Upper lobe of left lung (tissue), 6 donors: ENCODE measurements at regions not wholly inside any gene's neighbourhood (a gene's known extent, or its start where the extent isn't known, plus 50 kb on each side); places are given as distances from the start of the nearest gene placed in this dataset.

Source experiments
- ATAC-seq, 2 donors: fragments of 200-7000 bp; cut with Tn5 transposase; one replicate each; pipeline ENCODE4 v1.9.1; 2022; ENCODE audit warnings: mild to moderate bottlenecking in 2 of 2, moderate library complexity in 2 of 2; ENCODE audit not compliant: low FRiP score in 2 of 2
- DNase-seq, 2 donors: peaks; one replicate each; pipeline ENCODE4 v3.0.0-alpha.2; 2019 to 2020
- H3K27ac ChIP-seq, 4 donors: fragments of 200-600 bp; sonication (generic); one replicate each; pipeline ENCODE4 v1.5.1; 2016 to 2019
- H3K27me3 ChIP-seq, 4 donors: fragments of 200-600 bp; sonication (generic); one replicate each; pipeline ENCODE4 v1.5.1; 2017 to 2019
- H3K36me3 ChIP-seq, 4 donors: fragments of 200-600 bp; sonication (generic); one replicate each; pipeline ENCODE4 v1.5.1; 2016 to 2019
- H3K4me1 ChIP-seq, 4 donors: fragments of 200-600 bp; sonication (generic); one replicate each; pipeline ENCODE4 v1.5.1; 2018 to 2019
- H3K4me3 ChIP-seq, 4 donors: fragments of 200-600 bp; sonication (generic); one replicate each; pipeline ENCODE4 v1.5.1; 2017 to 2019; ENCODE audit warnings: mild to moderate bottlenecking in 2 of 4, moderate library complexity in 1 of 4
- H3K9me3 ChIP-seq, 4 donors: fragments of 200-600 bp; sonication (generic); one replicate each; pipeline ENCODE4 v1.5.1; 2018 to 2019
- EP300 ChIP-seq, 4 donors: sonication (generic); formaldehyde crosslinking; IDR thresholded peaks; one replicate each; pipeline ENCODE4 v1.5.1; 2017; ENCODE audit warnings: antibody characterized with exemption in 4 of 4, control low read depth in 2 of 4
- POLR2A ChIP-seq, 4 donors: fragments of 450-650 bp; IDR thresholded peaks; one replicate each; pipeline ENCODE4 v1.5.1; 2016 to 2017; ENCODE audit warnings: antibody characterized with exemption in 4 of 4, mild to moderate bottlenecking in 2 of 4
- POLR2AphosphoS5 ChIP-seq, 2 donors: sonication (generic); formaldehyde crosslinking; IDR thresholded peaks; one replicate each; pipeline ENCODE4 v1.5.1; 2017; ENCODE audit warnings: antibody characterized with exemption in 2 of 2
- WGBS, 2 donors: methylation state at CpG; one replicate each; pipeline ENCODE4 v1.1.5; 2017 to 2018; 5-methylcytosine and 5-hydroxymethylcytosine counted together
- TF ChIP-seq, protein P1 (sequence below), 6 experiments: fragments of 450-650 bp in 4 of 6; fragments of 200-600 bp in 2 of 6; sonication (generic) in 2 of 6; IDR thresholded peaks; one replicate each; pipeline ENCODE4 v1.5.1; 2016 to 2019; ENCODE audit warnings: antibody characterized with exemption in 6 of 6
- donor health status: DM: no; HTN: no; CAD: no; lungs with moderate emphysema.
- donor health status: DM: no; HTN: yes; CAD: no; lungs with severe emphysema.

- DNase-seq (no peak), ATAC-seq (peak in 1 of 2 donors; percentile 38)
- Histone ChIP-seq H3K4me1 (no peaks in the 10 kb centered on the region), H3K4me3 (no peak overlapping the region), H3K9me3 (no peaks in the 10 kb centered on the region), H3K27me3 (no peaks in the 10 kb centered on the region), H3K36me3 (no peaks in the 10 kb centered on the region), H3K27ac (no peak overlapping the region)
- WGBS, 2 donors, result 91 to 92% methylated on average over 6 of the region's 6 CpGs
- no peak for TF ChIP-seq POLR2A (IDR thresholded peaks at IDR 0.05)
- TF ChIP-seq EP300 (IDR thresholded peaks at IDR 0.05), result no peak
- TF ChIP-seq, protein P1, sequence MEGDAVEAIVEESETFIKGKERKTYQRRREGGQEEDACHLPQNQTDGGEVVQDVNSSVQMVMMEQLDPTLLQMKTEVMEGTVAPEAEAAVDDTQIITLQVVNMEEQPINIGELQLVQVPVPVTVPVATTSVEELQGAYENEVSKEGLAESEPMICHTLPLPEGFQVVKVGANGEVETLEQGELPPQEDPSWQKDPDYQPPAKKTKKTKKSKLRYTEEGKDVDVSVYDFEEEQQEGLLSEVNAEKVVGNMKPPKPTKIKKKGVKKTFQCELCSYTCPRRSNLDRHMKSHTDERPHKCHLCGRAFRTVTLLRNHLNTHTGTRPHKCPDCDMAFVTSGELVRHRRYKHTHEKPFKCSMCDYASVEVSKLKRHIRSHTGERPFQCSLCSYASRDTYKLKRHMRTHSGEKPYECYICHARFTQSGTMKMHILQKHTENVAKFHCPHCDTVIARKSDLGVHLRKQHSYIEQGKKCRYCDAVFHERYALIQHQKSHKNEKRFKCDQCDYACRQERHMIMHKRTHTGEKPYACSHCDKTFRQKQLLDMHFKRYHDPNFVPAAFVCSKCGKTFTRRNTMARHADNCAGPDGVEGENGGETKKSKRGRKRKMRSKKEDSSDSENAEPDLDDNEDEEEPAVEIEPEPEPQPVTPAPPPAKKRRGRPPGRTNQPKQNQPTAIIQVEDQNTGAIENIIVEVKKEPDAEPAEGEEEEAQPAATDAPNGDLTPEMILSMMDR (IDR thresholded peaks at IDR 0.05), result no peak
- TF ChIP-seq POLR2AphosphoS5 (IDR thresholded peaks at IDR 0.05), result no peak
Observed at GRCh38 chr1:90193116-90193515, 198.2 kb downstream of the ZNF326 start.

- H3K27ac ChIP-seq, result no peak overlapping the region
- H3K36me3 ChIP-seq, result no peaks in the 10 kb centered on the region
- H3K9me3 ChIP-seq, result no peaks in the 10 kb centered on the region
- ATAC-seq (no peak), DNase-seq (no peak)
- no peak overlapping the region for H3K4me3 ChIP-seq
- TF ChIP-seq, protein P1 (IDR thresholded peaks at IDR 0.05), result no peak
- no peak for TF ChIP-seq POLR2A (IDR thresholded peaks at IDR 0.05)
- TF ChIP-seq EP300 (IDR thresholded peaks at IDR 0.05), result no peak
- TF ChIP-seq POLR2AphosphoS5 (IDR thresholded peaks at IDR 0.05), result no peak
- H3K27me3 ChIP-seq, result no peaks in the 10 kb centered on the region
- 78 to 88% methylated on average over 2 of the region's 2 CpGs for WGBS, 2 donors
- H3K4me1 ChIP-seq, result no peaks in the 10 kb centered on the region
Observed at GRCh38 chr1:90192408-90192807, 197.5 kb downstream of the ZNF326 start.

DNA sequence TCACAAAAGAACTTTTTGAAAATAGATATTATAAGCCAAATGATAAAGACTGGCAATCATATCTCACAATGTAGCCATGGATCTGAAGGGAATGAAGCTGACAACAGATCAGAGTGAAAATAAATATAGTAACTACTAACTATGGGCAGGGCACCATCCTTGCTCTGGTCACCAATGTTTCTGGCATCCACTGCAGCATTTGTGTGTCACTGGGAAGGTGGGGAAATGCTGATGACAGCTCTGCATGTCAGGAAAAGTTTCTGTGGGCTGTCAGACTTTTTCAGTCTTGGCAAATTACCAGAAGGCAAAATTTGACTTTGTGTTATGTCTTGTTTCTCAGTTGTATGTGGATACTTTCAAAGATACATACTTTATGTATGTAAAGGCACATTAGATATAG lies 195.6 kb downstream of the ZNF326 start:
- no peak for DNase-seq
- TF ChIP-seq POLR2A (IDR thresholded peaks at IDR 0.05) (no peak), POLR2AphosphoS5 (IDR thresholded peaks at IDR 0.05) (no peak), EP300 (IDR thresholded peaks at IDR 0.05) (no peak)
- TF ChIP-seq, protein P1 (IDR thresholded peaks at IDR 0.05), result no peak
- H3K4me3 ChIP-seq, result no peak overlapping the region
- H3K9me3 ChIP-seq, result no peaks in the 10 kb centered on the region
- H3K36me3 ChIP-seq, result no peaks in the 10 kb centered on the region
- ATAC-seq, result no peak
- H3K27me3 ChIP-seq, result no peaks in the 10 kb centered on the region
- H3K27ac ChIP-seq, result no peak overlapping the region
- no peaks in the 10 kb centered on the region for H3K4me1 ChIP-seq

DNA sequence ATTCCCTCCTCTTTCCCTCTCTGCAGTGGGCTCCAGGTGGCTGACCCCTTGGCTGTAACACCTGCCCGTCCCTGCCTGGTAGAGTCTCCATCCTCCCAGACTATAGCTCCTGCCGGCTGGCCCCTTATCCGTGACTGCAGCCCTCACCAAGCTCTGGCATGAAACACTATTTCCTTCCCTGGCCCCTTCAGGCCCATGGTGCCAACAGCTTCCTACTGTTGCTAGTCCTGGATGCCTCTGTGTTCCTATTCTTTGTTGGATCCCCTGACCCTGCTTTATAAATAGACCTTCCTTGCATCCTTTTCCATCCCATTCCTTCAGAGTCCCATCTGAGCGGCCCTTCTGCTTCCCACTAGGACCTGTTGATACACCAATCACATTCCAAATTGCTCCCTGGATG lies 195.0 kb downstream of the ZNF326 start:
- no peaks in the 10 kb centered on the region for H3K9me3 ChIP-seq
- ATAC-seq, result no peak
- DNase-seq, result no peak
- H3K27ac ChIP-seq, result no peak overlapping the region
- no peak overlapping the region for H3K4me3 ChIP-seq
- H3K4me1 ChIP-seq, result no peaks in the 10 kb centered on the region
- WGBS, 2 donors, result 78 to 82% methylated on average over 4 of the region's 4 CpGs
- H3K27me3 ChIP-seq, result no peaks in the 10 kb centered on the region
- H3K36me3 ChIP-seq, result no peaks in the 10 kb centered on the region
- TF ChIP-seq, protein P1 (IDR thresholded peaks at IDR 0.05), result no peak
- TF ChIP-seq POLR2A (IDR thresholded peaks at IDR 0.05) (no peak), POLR2AphosphoS5 (IDR thresholded peaks at IDR 0.05) (no peak), EP300 (IDR thresholded peaks at IDR 0.05) (no peak)

DNA sequence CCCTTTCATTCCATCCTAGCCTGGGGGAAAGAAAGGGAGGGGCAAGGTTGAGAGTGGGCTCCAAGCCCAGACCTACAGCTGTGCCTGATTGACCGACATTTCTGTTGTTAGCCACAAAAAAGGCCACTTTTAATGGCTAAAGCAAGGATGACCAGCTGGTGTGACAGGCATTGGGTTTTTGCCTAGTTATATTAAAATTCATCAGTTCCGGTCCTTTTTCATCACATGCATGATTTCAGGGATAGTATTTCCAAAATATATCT lies 192.3 kb downstream of the ZNF326 start:
- WGBS, 2 donors, result 57 to 59% methylated on average over 2 of the region's 2 CpGs
- Histone ChIP-seq H3K9me3 (no peaks in the 10 kb centered on the region), H3K4me1 (no peaks in the 10 kb centered on the region), H3K27ac (no peak overlapping the region), H3K27me3 (no peaks in the 10 kb centered on the region), H3K36me3 (no peaks in the 10 kb centered on the region), H3K4me3 (no peak overlapping the region)
- TF ChIP-seq EP300 (IDR thresholded peaks at IDR 0.05), result no peak
- TF ChIP-seq POLR2AphosphoS5 (IDR thresholded peaks at IDR 0.05), result no peak
- TF ChIP-seq, protein P1 (IDR thresholded peaks at IDR 0.05), result no peak
- no peak for TF ChIP-seq POLR2A (IDR thresholded peaks at IDR 0.05)
- DNase-seq (no peak), ATAC-seq (no peak)
